Karpas-422 (cell line): ENCODE measurements at regions not wholly inside any gene's neighbourhood (a gene's known extent, or its start where the extent isn't known, plus 50 kb on each side); places are given as distances from the start of the nearest gene placed in this dataset.

Experiments used
- DNase-seq: peaks from one replicate; pipeline ENCODE4 v3.0.0-alpha.2; 2015
- H2AFZ ChIP-seq: fragments of 200-600 bp; sonication (generic); 2 replicates; pipeline ENCODE4 v1.6.1; 2014; ENCODE audit warnings: antibody characterized with exemption, low read length, mixed read lengths
- H3K27ac ChIP-seq: fragments of 200-600 bp; sonication (generic); 2 replicates; pipeline ENCODE4 v1.5.1; 2014; ENCODE audit warnings: mild to moderate bottlenecking, low read length, moderate library complexity
- H3K27me3 ChIP-seq: fragments of 200-600 bp; sonication (generic); 2 replicates; pipeline ENCODE4 v1.6.1; 2014; ENCODE audit warnings: low read length, mixed read lengths
- H3K36me3 ChIP-seq: fragments of 200-600 bp; sonication (generic); 2 replicates; pipeline ENCODE4 v1.6.1; 2014; ENCODE audit warnings: low read length, mixed read lengths; ENCODE audit not compliant: insufficient read depth
- H3K4me1 ChIP-seq: fragments of 200-600 bp; sonication (generic); 2 replicates; pipeline ENCODE4 v1.6.1; 2014; ENCODE audit warnings: mild to moderate bottlenecking, low read length, mixed read lengths
- H3K4me2 ChIP-seq: fragments of 200-600 bp; sonication (generic); 2 replicates; pipeline ENCODE4 v1.6.1; 2014; ENCODE audit warnings: low read length, low read depth, mild to moderate bottlenecking; ENCODE audit not compliant: poor library complexity, severe bottlenecking
- H3K4me3 ChIP-seq: fragments of 200-600 bp; sonication (generic); 2 replicates; pipeline ENCODE4 v1.5.1; 2014; ENCODE audit warnings: mild to moderate bottlenecking, antibody characterized with exemption, low read length, mixed read lengths
- H3K79me2 ChIP-seq: fragments of 200-600 bp; sonication (generic); 2 replicates; pipeline ENCODE4 v1.6.1; 2014; ENCODE audit warnings: mild to moderate bottlenecking, low read length, mixed read lengths
- H3K9ac ChIP-seq: fragments of 200-600 bp; sonication (generic); 2 replicates; pipeline ENCODE4 v1.6.0; 2014; ENCODE audit warnings: low read length
- H3K9me2 ChIP-seq: fragments of 200-600 bp; sonication (generic), shearing (Covaris generic); replicated peaks from 2 replicates; pipeline ENCODE4 v1.6.0; 2014; ENCODE audit warnings: mild to moderate bottlenecking, low read length, moderate library complexity; ENCODE audit not compliant: insufficient read depth
- H3K9me3 ChIP-seq: fragments of 300-700, 200-600 bp; sonication (generic); 2 replicates; pipeline ENCODE4 v1.6.1; 2014; ENCODE audit warnings: low read length, mixed read lengths
- H4K20me1 ChIP-seq: fragments of 200-600 bp; sonication (generic); 2 replicates; pipeline ENCODE4 v1.6.1; 2014; ENCODE audit warnings: mild to moderate bottlenecking, antibody characterized with exemption, low read length, low read depth; ENCODE audit not compliant: insufficient read depth

GRCh38 chr7:69502358-69502757 is 95.9 kb upstream of the AUTS2 start:
- peaks cover 35% of the 10 kb centered on the region for H3K4me1 ChIP-seq
- no peaks in the 10 kb centered on the region for H3K36me3 ChIP-seq
- H2AFZ ChIP-seq = peak overlapping the region; percentile 14; the same call in 1 of the 2 replicates
- H3K4me2 ChIP-seq = peak overlapping the region; percentile 36
- H4K20me1 ChIP-seq = no peaks in the 10 kb centered on the region
- H3K9me2 ChIP-seq = no peaks in the 10 kb centered on the region
- H3K9me3 ChIP-seq = peaks cover 6% of the 10 kb centered on the region; the same call in 1 of the 2 replicates
- DNase-seq = no peak
- no peak overlapping the region for H3K27ac ChIP-seq
- no peaks in the 10 kb centered on the region for H3K27me3 ChIP-seq
- no peaks in the 10 kb centered on the region for H3K79me2 ChIP-seq
- no peak overlapping the region for H3K4me3 ChIP-seq
- H3K9ac ChIP-seq = no peak overlapping the region

DNA sequence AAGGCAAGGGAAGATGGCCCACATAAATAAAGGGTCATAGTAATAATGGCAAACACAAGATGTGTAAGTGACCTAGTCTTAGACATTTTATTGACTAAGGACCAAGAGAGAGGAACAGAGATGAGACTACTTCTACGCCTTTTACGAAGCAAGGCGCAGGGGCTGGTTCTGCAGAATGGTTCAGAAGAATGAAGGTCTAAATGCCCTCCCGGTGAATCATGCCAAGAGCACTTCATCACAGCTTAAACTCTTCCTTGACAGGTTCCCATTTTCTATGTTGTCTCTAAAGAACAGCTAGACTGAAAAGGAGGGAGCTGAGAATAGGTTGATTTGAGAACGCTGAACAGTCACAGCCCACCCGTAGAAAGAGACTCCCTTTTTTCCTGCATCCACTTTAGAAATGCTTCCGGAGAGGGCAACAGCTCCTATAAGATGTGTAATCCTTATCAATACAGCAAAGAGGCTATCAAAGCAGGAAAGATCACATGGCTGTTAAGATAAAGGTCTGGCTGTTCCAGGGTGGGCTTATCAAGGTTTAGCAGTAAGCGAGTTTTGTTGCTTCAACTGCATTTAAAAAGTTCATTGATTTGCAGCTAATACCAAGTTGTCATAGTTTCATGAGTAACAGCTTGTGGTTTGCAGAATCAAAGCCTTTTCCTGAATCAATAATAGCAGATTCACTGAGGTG is 93.4 kb upstream of the AUTS2 start:
- Histone ChIP-seq H2AFZ (no peak overlapping the region), H3K9me2 (no peaks in the 10 kb centered on the region), H3K4me2 (no peak overlapping the region), H3K4me1 (peaks cover 35% of the 10 kb centered on the region), H3K79me2 (no peaks in the 10 kb centered on the region), H3K4me3 (no peak overlapping the region), H3K36me3 (no peaks in the 10 kb centered on the region), H3K9ac (no peak overlapping the region), H3K9me3 (peaks cover 6% of the 10 kb centered on the region; the same call in 1 of the 2 replicates), H3K27ac (no peak overlapping the region), H3K27me3 (no peaks in the 10 kb centered on the region), H4K20me1 (no peaks in the 10 kb centered on the region)
- no peak for DNase-seq

- Histone ChIP-seq H3K36me3 (no peaks in the 10 kb centered on the region), H2AFZ (no peak overlapping the region), H3K4me2 (no peak overlapping the region), H3K27me3 (no peaks in the 10 kb centered on the region), H3K4me1 (peaks cover 8% of the 10 kb centered on the region), H3K9me2 (no peaks in the 10 kb centered on the region), H3K4me3 (no peak overlapping the region), H3K27ac (no peak overlapping the region), H4K20me1 (no peaks in the 10 kb centered on the region), H3K9ac (no peak overlapping the region), H3K9me3 (no peaks in the 10 kb centered on the region), H3K79me2 (no peaks in the 10 kb centered on the region)
- no peak for DNase-seq
Observed at GRCh38 chr7:69508736-69509135, 89.5 kb upstream of the AUTS2 start.

GRCh38 chr7:69510114-69510513 is 88.2 kb upstream of the AUTS2 start:
- Histone ChIP-seq H3K27ac (no peak overlapping the region), H4K20me1 (no peaks in the 10 kb centered on the region), H3K36me3 (no peaks in the 10 kb centered on the region), H3K4me2 (no peak overlapping the region), H2AFZ (no peak overlapping the region), H3K9me3 (no peaks in the 10 kb centered on the region), H3K79me2 (no peaks in the 10 kb centered on the region), H3K4me1 (peaks cover 4% of the 10 kb centered on the region), H3K27me3 (no peaks in the 10 kb centered on the region), H3K9ac (no peak overlapping the region), H3K4me3 (no peak overlapping the region), H3K9me2 (no peaks in the 10 kb centered on the region)
- DNase-seq = no peak

GRCh38 chr7:69515495-69516212 is 82.6 kb upstream of the AUTS2 start:
- no peak overlapping the region for H3K9ac ChIP-seq
- H3K27me3 ChIP-seq = no peaks in the 10 kb centered on the region
- no peak overlapping the region for H2AFZ ChIP-seq
- no peaks in the 10 kb centered on the region; the same call in 1 of the 2 replicates for H3K4me1 ChIP-seq
- no peak overlapping the region for H3K27ac ChIP-seq
- DNase-seq = no peak
- no peaks in the 10 kb centered on the region for H3K36me3 ChIP-seq
- H4K20me1 ChIP-seq = no peaks in the 10 kb centered on the region
- no peak overlapping the region for H3K4me2 ChIP-seq
- no peaks in the 10 kb centered on the region for H3K79me2 ChIP-seq
- no peak overlapping the region for H3K4me3 ChIP-seq
- no peaks in the 10 kb centered on the region for H3K9me2 ChIP-seq
- no peaks in the 10 kb centered on the region for H3K9me3 ChIP-seq

DNA sequence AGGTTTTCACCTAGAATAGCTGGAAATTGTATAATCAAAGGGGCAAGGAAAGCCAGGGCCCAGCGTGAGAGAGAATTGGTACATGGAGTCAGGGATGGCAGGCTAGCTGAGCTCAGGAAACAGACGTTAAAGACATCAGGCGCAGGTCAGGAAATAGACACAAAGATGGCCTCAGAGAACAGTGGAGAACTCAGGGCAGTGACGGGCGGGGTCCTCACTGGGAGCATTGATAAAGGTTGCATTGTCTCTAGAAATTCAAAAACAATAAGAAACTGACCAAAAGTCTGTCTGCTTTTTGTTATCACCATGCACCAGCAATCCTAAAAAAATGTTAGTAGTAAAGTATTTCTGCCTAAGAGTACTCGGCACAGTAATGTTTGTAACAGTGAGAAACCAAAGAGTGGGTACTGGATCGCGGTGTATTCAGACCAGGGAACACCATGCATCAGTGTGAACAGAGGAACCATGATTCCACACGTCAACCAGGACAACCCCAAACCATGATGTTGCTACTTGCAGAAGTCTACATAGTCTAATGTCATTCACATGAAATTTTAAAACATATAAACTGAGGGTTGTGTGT is 81.9 kb upstream of the AUTS2 start:
- Histone ChIP-seq H3K4me1 (no peaks in the 10 kb centered on the region; the same call in 1 of the 2 replicates), H3K27ac (no peak overlapping the region), H3K4me2 (no peak overlapping the region), H4K20me1 (no peaks in the 10 kb centered on the region), H3K36me3 (no peaks in the 10 kb centered on the region), H3K9me3 (no peaks in the 10 kb centered on the region), H3K79me2 (no peaks in the 10 kb centered on the region), H2AFZ (no peak overlapping the region), H3K9ac (no peak overlapping the region), H3K4me3 (no peak overlapping the region), H3K27me3 (no peaks in the 10 kb centered on the region), H3K9me2 (no peaks in the 10 kb centered on the region)
- no peak for DNase-seq

DNA sequence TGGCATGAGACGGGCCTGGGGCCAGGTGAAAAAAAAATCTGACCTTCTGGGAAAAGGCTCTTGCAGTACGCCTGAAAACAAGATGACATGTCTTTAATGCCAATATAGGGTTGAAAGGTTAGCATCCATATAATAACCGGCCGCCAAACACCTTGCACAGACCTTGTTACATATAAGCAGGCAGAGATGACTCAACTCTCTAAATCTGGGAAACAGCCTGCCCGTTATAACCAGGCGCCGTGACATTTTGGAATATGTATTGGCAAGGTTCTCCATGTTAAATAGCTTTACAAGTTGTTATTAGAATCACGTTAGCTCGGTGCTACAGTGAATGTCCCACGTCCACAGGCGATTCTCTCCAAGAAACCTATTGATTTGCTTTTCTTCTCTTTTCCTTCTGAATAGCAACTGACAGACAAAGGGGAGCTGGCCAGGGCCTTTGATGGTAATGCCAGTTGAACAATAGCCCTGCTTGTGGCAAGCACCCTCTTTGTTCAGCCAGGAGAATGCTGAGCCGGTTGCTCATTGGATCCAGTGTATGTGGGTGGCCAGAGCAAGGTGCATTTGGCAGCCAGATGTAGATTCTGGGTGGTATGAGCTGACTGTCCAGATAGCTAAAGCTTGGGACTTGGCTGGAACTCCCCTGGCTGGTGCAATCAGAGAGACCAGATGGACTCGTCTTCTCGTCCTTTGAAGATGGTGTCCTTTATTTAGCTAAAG is 80.1 kb upstream of the AUTS2 start:
- Histone ChIP-seq H3K27ac (no peak overlapping the region), H3K36me3 (no peaks in the 10 kb centered on the region), H3K4me3 (no peak overlapping the region), H3K9ac (no peak overlapping the region), H3K4me1 (no peaks in the 10 kb centered on the region; the same call in 1 of the 2 replicates), H3K9me2 (no peaks in the 10 kb centered on the region), H3K4me2 (no peak overlapping the region), H3K27me3 (no peaks in the 10 kb centered on the region), H3K9me3 (no peaks in the 10 kb centered on the region), H2AFZ (no peak overlapping the region), H4K20me1 (no peaks in the 10 kb centered on the region), H3K79me2 (no peaks in the 10 kb centered on the region)
- DNase-seq = no peak

DNA sequence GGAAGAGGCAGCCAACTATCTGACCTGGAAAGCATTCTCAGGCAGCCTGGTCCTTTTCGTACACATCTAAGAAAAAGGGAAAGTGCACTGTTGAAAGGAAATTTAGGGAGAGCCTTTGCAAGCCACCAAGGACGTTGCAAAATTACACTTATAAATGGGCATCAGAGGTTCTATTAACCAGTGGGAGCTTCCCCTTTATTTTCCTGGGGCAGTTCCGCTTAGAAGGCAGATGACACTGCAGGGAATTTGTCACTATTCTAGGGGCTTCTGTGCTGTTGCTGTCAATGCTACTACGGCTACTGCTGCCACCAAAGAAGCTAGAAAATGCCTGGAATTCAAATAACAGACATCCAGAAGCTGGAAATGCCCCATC is 79.6 kb upstream of the AUTS2 start:
- H4K20me1 ChIP-seq = no peaks in the 10 kb centered on the region
- H3K9ac ChIP-seq = no peak overlapping the region
- no peaks in the 10 kb centered on the region for H3K79me2 ChIP-seq
- H3K27me3 ChIP-seq = no peaks in the 10 kb centered on the region
- H3K9me3 ChIP-seq = no peaks in the 10 kb centered on the region
- no peaks in the 10 kb centered on the region for H3K9me2 ChIP-seq
- H3K36me3 ChIP-seq = no peaks in the 10 kb centered on the region
- no peak for DNase-seq
- H3K27ac ChIP-seq = no peak overlapping the region
- no peak overlapping the region for H3K4me3 ChIP-seq
- H3K4me2 ChIP-seq = no peak overlapping the region
- H2AFZ ChIP-seq = no peak overlapping the region
- no peaks in the 10 kb centered on the region; the same call in 1 of the 2 replicates for H3K4me1 ChIP-seq
